Ovary (tissue), 3 donors: ENCODE measurements at regions not wholly inside any gene's neighbourhood (a gene's known extent, or its start where the extent isn't known, plus 50 kb on each side); places are given as distances from the start of the nearest gene placed in this dataset.

Experiments used
- CTCF ChIP-seq, 3 donors: fragments of 450-650 bp in 2 of 3; fragments of 200-600 bp in 1 of 3; IDR thresholded peaks; one replicate each; pipeline versions ENCODE4 v1.5.1 to v1.8.0; 2016 to 2022; ENCODE audit warnings: antibody characterized with exemption in 3 of 3, mild to moderate bottlenecking in 1 of 3
- POLR2A ChIP-seq: fragments of 450-650 bp; IDR thresholded peaks from one replicate; pipeline ENCODE4 v1.6.1; 2017; ENCODE audit warnings: antibody characterized with exemption, mild to moderate bottlenecking, moderate library complexity
- donor health status: DM: no; HTN: no; CAD: no.

- TF ChIP-seq POLR2A = no peak
- TF ChIP-seq CTCF (IDR thresholded peaks at IDR 0.05) = no peak
Observed at GRCh38 chr7:142407939-142408570, 150.2 kb upstream of the PRSS58 start.
